Smooth muscle cell (in vitro differentiated cells): ENCODE measurements at regions not wholly inside any gene's neighbourhood (a gene's known extent, or its start where the extent isn't known, plus 50 kb on each side); places are given as distances from the start of the nearest gene placed in this dataset.

ENCODE experiments used
- DNase-seq: peaks from one replicate; lab custom pipeline; 2025; ENCODE audit not compliant: unreplicated experiment; lab: John Stamatoyannopoulos, UW
- H2AFZ ChIP-seq: fragments of 200-600 bp; sonication (generic); 2 replicates; pipeline ENCODE4 v1.6.0; 2016; ENCODE audit warnings: antibody characterized with exemption, low read depth, mild to moderate bottlenecking
- H3F3A ChIP-seq: fragments of 200-600 bp; sonication (generic); 2 replicates; pipeline ENCODE4 v1.6.0; 2017; ENCODE audit warnings: antibody characterized with exemption, low read depth
- H3K27ac ChIP-seq: fragments of 200-600 bp; sonication (generic); 2 replicates; pipeline ENCODE4 v1.5.1; 2016; ENCODE audit warnings: low read depth, mild to moderate bottlenecking
- H3K27me3 ChIP-seq: fragments of 200-600 bp; sonication (generic); 2 replicates; pipeline ENCODE4 v1.6.1; 2016; ENCODE audit warnings: low read depth, mild to moderate bottlenecking
- H3K36me3 ChIP-seq: fragments of 200-600 bp; sonication (generic); 2 replicates; pipeline ENCODE4 v1.5.1; 2016; ENCODE audit warnings: low read depth
- H3K4me1 ChIP-seq: fragments of 200-600 bp; sonication (generic); 2 replicates; pipeline ENCODE4 v1.5.1; 2016; ENCODE audit warnings: low read depth
- H3K4me2 ChIP-seq: fragments of 200-600 bp; sonication (generic); 2 replicates; pipeline ENCODE4 v1.6.0; 2016; ENCODE audit warnings: mild to moderate bottlenecking
- H3K4me3 ChIP-seq: fragments of 200-600 bp; sonication (generic); 2 replicates; pipeline ENCODE4 v1.5.1; 2016; ENCODE audit warnings: mild to moderate bottlenecking
- H3K79me2 ChIP-seq: fragments of 200-600 bp; sonication (generic); 2 replicates; pipeline ENCODE4 v1.6.0; 2016; ENCODE audit warnings: low read depth, mild to moderate bottlenecking
- H3K9ac ChIP-seq: fragments of 200-600 bp; sonication (generic); 2 replicates; pipeline ENCODE4 v1.6.0; 2016; ENCODE audit warnings: low read depth
- H3K9me3 ChIP-seq: fragments of 200-600 bp; sonication (generic); replicated peaks from 2 replicates; pipeline ENCODE4 v1.5.1; 2016; ENCODE audit warnings: low read depth
- H4K20me1 ChIP-seq: fragments of 200-600 bp; sonication (generic); 2 replicates; pipeline ENCODE4 v1.6.0; 2016; ENCODE audit warnings: low read depth
- WGBS: methylation state at CpG from one replicate; pipeline ENCODE4 v1.1.7; 2016; ENCODE audit warnings: low lambda C conversion rate; 5-methylcytosine and 5-hydroxymethylcytosine counted together
- TF ChIP-seq, protein P1 (sequence below): fragments of 200-600 bp; sonication (generic); IDR thresholded peaks from 2 replicates; pipeline ENCODE4 v1.5.1; 2017; ENCODE audit warnings: borderline replicate concordance, mild to moderate bottlenecking, antibody characterized with exemption; ENCODE audit not compliant: insufficient read depth, poor library complexity, severe bottlenecking

DNA sequence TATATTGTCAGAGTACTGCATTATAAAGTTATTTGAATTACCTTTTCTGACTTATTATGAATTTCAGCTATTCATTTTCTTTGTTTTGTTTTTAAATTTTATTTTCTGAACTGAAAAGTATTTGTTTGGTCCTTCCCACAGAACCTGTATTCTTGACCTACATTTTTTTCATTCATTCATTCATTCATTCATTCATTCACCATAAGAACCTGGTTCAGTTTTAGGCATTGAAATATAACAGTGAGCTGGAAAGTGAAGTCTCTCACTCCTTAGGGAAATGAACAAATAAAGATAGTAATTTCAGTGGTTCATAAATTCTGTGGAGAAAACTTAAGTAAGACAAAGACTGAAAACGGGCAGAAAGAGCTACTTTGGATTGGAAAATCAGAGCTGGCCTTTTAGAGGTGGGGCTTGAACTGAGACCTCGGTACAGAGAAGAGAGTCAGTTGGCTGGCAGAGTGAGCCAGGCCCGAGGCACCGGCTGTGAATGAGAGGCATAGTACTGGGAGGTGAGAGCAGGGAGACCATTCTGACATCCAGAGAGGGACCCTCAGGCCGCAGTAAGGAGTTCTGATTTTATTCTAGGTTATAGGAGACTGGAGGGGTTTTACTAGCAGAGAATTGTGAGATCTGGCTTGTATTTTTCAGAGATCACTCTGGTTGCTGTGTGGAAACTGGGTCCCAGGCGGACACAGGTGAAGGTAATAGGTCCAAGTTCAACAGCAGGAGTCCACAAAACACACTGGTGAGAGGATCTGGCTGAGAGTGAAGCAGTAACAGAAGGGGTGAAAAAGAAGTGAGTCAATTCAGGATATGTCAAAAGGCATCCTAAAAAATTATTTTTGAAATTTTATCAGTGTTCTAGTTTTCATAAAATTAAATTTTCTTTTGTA, 75.8 kb upstream of the FN1 start:
- peak overlapping the region; percentile 30 for H2AFZ ChIP-seq
- no peak for DNase-seq
- H3K9me3 ChIP-seq: no peaks in the 10 kb centered on the region
- no peaks in the 10 kb centered on the region for H3K79me2 ChIP-seq
- no peaks in the 10 kb centered on the region for H3K36me3 ChIP-seq
- 90% methylated on average over 6 of the region's 6 CpGs for WGBS
- H3K4me2 ChIP-seq: no peak overlapping the region
- no peaks in the 10 kb centered on the region for H3K4me1 ChIP-seq
- TF ChIP-seq, protein P1, sequence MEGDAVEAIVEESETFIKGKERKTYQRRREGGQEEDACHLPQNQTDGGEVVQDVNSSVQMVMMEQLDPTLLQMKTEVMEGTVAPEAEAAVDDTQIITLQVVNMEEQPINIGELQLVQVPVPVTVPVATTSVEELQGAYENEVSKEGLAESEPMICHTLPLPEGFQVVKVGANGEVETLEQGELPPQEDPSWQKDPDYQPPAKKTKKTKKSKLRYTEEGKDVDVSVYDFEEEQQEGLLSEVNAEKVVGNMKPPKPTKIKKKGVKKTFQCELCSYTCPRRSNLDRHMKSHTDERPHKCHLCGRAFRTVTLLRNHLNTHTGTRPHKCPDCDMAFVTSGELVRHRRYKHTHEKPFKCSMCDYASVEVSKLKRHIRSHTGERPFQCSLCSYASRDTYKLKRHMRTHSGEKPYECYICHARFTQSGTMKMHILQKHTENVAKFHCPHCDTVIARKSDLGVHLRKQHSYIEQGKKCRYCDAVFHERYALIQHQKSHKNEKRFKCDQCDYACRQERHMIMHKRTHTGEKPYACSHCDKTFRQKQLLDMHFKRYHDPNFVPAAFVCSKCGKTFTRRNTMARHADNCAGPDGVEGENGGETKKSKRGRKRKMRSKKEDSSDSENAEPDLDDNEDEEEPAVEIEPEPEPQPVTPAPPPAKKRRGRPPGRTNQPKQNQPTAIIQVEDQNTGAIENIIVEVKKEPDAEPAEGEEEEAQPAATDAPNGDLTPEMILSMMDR: no peak
- H3K9ac ChIP-seq: no peak overlapping the region
- no peak overlapping the region for H3K4me3 ChIP-seq
- H3F3A ChIP-seq: peaks cover 9% of the 10 kb centered on the region
- H3K27ac ChIP-seq: no peak overlapping the region
- H3K27me3 ChIP-seq: no peaks in the 10 kb centered on the region
- H4K20me1 ChIP-seq: no peaks in the 10 kb centered on the region

DNA sequence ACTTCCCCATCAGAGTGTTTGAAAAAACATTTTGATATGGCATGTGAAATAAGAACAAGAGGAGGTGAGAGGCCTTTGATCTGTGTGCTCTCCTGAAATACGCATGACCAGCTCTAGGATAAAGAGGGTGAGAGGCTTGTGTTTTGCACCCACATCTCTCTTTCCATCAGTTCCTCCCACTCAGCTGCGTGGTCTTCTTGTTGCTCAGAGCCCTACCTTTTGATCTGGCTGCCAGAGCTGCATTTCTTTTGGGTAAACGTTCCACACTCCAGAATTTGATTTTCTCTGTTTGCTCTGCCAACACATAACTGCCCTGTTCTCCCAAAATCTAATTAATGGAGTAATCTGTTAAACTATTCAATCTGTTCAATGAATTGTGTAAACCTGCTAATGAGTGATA, 72.0 kb upstream of the FN1 start:
- no peak for DNase-seq
- Histone ChIP-seq H3K36me3 (no peaks in the 10 kb centered on the region), H3K4me2 (peak overlapping the region; percentile 43), H3K27me3 (no peaks in the 10 kb centered on the region), H3K79me2 (no peaks in the 10 kb centered on the region), H3K9me3 (no peaks in the 10 kb centered on the region), H3K27ac (peak overlapping the region; percentile 1), H4K20me1 (no peaks in the 10 kb centered on the region), H3K4me3 (no peak overlapping the region), H3K4me1 (peaks cover 7% of the 10 kb centered on the region), H2AFZ (peak overlapping the region; percentile 61), H3F3A (peaks cover 19% of the 10 kb centered on the region), H3K9ac (no peak overlapping the region)
- TF ChIP-seq, protein P1: no peak
- WGBS: 29% methylated on average over 3 of the region's 3 CpGs

DNA sequence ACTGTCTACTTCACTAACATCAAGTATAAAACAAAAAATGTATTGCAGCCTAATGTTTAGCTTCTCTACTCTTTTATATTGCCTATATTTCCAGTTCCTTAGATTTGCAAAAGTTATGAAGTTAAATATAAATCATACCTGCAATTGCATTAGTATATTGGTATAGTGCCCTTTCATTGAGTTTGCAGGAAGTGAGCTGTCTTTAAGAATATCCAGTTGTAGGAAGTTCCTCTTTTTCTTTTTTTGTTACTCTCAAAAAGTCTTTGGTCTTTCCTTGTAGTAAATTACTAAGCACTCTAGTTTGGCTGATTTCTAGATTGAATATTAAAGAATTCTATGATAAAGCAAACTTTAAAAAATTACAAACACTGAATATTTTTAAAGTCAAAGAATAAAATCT, 71.3 kb upstream of the FN1 start:
- Histone ChIP-seq H2AFZ (peak overlapping the region; percentile 61), H3F3A (peaks cover 19% of the 10 kb centered on the region), H3K9ac (no peak overlapping the region), H3K9me3 (no peaks in the 10 kb centered on the region), H3K79me2 (no peaks in the 10 kb centered on the region), H3K4me1 (peaks cover 7% of the 10 kb centered on the region), H4K20me1 (no peaks in the 10 kb centered on the region), H3K4me2 (no peak overlapping the region), H3K36me3 (no peaks in the 10 kb centered on the region), H3K27me3 (no peaks in the 10 kb centered on the region), H3K4me3 (no peak overlapping the region), H3K27ac (peak overlapping the region; percentile 1)
- DNase-seq: no peak
- TF ChIP-seq, protein P1: no peak

DNA sequence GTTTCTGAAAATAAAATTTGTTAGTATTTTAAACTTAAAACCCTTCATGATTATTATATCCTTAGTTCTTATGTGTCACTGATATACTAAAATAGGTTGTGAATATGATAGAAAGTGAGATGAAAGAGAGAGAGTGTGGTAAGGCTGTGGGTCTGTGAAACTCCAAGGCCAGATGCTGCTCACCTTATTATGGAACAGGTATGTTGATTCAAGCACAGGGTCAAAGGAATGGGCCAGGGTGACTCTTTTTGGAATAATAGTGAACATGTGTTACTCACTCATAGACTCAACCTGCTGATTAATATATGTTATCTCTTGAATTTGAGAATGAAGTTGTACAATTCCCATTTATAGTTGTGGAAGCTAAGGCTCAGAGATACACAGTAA, 70.7 kb upstream of the FN1 start:
- peaks cover 7% of the 10 kb centered on the region for H3K4me1 ChIP-seq
- no peaks in the 10 kb centered on the region for H3K9me3 ChIP-seq
- no peaks in the 10 kb centered on the region for H3K27me3 ChIP-seq
- H3K27ac ChIP-seq: no peak overlapping the region
- TF ChIP-seq, protein P1: no peak
- H4K20me1 ChIP-seq: no peaks in the 10 kb centered on the region
- no peak overlapping the region for H3K9ac ChIP-seq
- no peak overlapping the region for H3K4me2 ChIP-seq
- DNase-seq: no peak
- peaks cover 19% of the 10 kb centered on the region for H3F3A ChIP-seq
- no peak overlapping the region for H3K4me3 ChIP-seq
- H2AFZ ChIP-seq: no peak overlapping the region
- no peaks in the 10 kb centered on the region for H3K36me3 ChIP-seq
- no peaks in the 10 kb centered on the region for H3K79me2 ChIP-seq
